PFSK-1 (cell line): ENCODE measurements at regions not wholly inside any gene's neighbourhood (a gene's known extent, or its start where the extent isn't known, plus 50 kb on each side); places are given as distances from the start of the nearest gene placed in this dataset.

Source experiments
- FOXP2 ChIP-seq: optimal IDR thresholded peaks from 2 replicates; pipeline ENCODE3; 2011; ENCODE audit warnings: borderline replicate concordance, control low read depth, inconsistent platforms; ENCODE audit not compliant: insufficient read depth; ENCODE audit errors: extremely low read length, extremely low read depth
- POLR2AphosphoS5 ChIP-seq: IDR thresholded peaks from 2 replicates; pipeline ENCODE4 v1.6.1; 2012; ENCODE audit warnings: low read depth, mild to moderate bottlenecking, control low read depth, low read length, moderate library complexity
- SIN3A ChIP-seq: IDR thresholded peaks from 2 replicates; pipeline ENCODE4 v1.6.1; 2012; ENCODE audit warnings: mild to moderate bottlenecking, low read length, moderate library complexity, borderline replicate concordance; ENCODE audit not compliant: insufficient read depth
- TAF1 ChIP-seq: IDR thresholded peaks from 2 replicates; pipeline ENCODE4 v1.6.1; 2012; ENCODE audit warnings: low read length, control low read depth, borderline replicate concordance; ENCODE audit not compliant: insufficient read depth
- TF ChIP-seq, protein P1 (sequence below), 2 experiments: IDR thresholded peaks; 2 replicates each; pipeline versions ENCODE4 v1.6.1 to v1.8.0; 2011 to 2012; ENCODE audit warnings: low read depth in 2 of 2, low read length in 2 of 2, control low read depth in 1 of 2, inconsistent platforms in 1 of 2, mild to moderate bottlenecking in 1 of 2, moderate library complexity in 1 of 2; ENCODE audit not compliant: insufficient read depth in 1 of 2

DNA sequence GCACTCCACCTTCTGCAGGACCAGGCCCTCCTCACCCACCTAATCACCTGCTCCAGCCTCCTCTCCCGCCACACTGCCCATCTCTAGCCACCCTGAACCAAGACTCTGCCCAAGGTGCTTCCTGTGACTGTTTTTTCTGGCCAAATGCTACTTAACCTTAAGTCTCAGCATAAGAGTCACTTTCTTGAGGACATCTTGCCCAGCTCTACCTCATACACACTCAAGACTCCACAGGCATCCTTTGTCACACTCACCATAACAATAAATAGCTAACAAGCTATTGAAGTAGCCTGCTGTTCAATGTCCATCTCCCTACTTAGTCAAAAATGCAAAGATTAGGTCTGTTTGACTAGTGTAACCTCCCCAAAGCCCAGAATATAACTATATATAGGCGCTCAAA, 455.4 kb upstream of the NFE2L3 start:
- TF ChIP-seq SIN3A (no peak), POLR2AphosphoS5 (no peak), FOXP2 (no peak), TAF1 (no peak)
- TF ChIP-seq, protein P1, sequence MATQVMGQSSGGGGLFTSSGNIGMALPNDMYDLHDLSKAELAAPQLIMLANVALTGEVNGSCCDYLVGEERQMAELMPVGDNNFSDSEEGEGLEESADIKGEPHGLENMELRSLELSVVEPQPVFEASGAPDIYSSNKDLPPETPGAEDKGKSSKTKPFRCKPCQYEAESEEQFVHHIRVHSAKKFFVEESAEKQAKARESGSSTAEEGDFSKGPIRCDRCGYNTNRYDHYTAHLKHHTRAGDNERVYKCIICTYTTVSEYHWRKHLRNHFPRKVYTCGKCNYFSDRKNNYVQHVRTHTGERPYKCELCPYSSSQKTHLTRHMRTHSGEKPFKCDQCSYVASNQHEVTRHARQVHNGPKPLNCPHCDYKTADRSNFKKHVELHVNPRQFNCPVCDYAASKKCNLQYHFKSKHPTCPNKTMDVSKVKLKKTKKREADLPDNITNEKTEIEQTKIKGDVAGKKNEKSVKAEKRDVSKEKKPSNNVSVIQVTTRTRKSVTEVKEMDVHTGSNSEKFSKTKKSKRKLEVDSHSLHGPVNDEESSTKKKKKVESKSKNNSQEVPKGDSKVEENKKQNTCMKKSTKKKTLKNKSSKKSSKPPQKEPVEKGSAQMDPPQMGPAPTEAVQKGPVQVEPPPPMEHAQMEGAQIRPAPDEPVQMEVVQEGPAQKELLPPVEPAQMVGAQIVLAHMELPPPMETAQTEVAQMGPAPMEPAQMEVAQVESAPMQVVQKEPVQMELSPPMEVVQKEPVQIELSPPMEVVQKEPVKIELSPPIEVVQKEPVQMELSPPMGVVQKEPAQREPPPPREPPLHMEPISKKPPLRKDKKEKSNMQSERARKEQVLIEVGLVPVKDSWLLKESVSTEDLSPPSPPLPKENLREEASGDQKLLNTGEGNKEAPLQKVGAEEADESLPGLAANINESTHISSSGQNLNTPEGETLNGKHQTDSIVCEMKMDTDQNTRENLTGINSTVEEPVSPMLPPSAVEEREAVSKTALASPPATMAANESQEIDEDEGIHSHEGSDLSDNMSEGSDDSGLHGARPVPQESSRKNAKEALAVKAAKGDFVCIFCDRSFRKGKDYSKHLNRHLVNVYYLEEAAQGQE (IDR thresholded peaks at IDR 0.05; ENCODE audit: insufficient read depth in 1 of 2, low read depth in 2 of 2, low read length in 2 of 2): no peak

DNA sequence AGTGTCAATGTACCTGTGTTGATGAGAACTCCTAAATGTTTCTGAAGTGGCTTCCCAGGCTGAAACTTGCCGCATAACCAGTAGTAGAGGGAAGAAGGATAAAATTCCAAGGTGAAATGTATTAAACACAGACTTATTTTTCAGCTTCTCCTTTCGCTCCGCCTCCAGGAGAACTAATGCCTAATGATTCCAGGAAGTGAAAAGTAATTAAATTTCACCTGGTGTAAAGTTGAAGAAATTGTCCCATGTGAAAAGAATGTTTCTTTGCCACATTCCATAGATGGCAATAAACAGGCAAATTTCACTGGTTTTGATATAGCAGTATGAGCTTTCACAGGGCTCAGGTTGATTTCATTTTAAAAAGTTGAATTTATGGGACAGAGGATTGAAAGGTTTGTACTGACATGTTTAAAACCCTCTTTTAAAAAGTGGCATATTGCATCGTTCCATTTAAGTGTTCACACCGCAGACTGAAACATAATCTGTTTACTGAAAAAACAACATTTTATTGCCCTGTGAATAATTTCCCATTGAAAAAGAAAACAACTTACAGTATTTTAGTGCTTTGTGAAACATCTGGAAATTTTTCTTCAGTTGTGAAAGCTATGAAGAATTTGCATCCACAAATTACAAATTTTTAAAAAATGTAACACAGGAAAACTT, 453.4 kb upstream of the NFE2L3 start:
- TF ChIP-seq SIN3A: no peak
- TF ChIP-seq POLR2AphosphoS5: no peak
- TF ChIP-seq, protein P1 (IDR thresholded peaks at IDR 0.05; ENCODE audit: insufficient read depth in 1 of 2, low read depth in 2 of 2, low read length in 2 of 2): no peak
- TF ChIP-seq TAF1: no peak
- TF ChIP-seq FOXP2: no peak

DNA sequence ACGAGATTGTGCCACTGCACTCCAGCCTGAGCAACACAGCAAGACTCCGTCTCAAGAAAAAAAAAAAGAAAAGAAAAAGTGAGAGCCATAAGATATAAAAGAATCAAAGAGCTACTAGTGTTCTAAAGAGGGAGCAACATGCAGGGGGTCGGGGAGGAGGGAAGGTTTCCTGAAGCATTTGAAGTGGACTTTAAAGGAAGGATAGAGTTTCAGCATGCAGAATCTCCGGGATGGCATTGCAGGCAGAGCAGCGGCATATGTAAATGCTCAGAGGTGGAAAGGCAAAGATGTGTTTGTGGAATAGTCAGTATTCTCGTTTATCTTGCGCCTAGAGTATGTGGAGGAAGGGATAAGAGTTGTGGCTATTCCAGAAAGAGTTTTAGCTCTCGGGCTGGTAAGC, 447.6 kb upstream of the NFE2L3 start:
- no peak for TF ChIP-seq SIN3A
- TF ChIP-seq POLR2AphosphoS5: no peak
- TF ChIP-seq TAF1: no peak

DNA sequence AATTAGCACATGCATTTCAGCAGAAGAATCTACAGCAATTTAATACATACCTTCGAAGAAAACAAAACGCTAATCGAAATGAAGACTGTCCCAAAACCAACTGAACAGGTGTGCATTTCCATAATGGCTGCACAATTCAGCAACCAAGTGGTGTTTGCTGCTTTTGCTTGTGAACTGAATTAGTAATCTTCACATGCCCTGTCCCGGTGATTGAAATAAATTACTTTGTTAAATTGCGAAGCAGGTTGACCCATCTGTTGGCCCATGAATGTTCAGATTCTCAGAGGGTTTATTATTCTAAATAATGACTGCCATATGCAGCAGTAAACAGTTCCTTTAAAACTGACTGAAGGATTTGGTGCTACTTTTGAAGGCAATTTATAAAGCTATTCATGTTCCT, 445.2 kb upstream of the NFE2L3 start:
- no peak for TF ChIP-seq POLR2AphosphoS5
- TF ChIP-seq SIN3A: no peak
- TF ChIP-seq FOXP2: no peak
- TF ChIP-seq, protein P1 (IDR thresholded peaks at IDR 0.05; ENCODE audit: insufficient read depth in 1 of 2, low read depth in 2 of 2, low read length in 2 of 2): no peak
- TF ChIP-seq TAF1: no peak

DNA sequence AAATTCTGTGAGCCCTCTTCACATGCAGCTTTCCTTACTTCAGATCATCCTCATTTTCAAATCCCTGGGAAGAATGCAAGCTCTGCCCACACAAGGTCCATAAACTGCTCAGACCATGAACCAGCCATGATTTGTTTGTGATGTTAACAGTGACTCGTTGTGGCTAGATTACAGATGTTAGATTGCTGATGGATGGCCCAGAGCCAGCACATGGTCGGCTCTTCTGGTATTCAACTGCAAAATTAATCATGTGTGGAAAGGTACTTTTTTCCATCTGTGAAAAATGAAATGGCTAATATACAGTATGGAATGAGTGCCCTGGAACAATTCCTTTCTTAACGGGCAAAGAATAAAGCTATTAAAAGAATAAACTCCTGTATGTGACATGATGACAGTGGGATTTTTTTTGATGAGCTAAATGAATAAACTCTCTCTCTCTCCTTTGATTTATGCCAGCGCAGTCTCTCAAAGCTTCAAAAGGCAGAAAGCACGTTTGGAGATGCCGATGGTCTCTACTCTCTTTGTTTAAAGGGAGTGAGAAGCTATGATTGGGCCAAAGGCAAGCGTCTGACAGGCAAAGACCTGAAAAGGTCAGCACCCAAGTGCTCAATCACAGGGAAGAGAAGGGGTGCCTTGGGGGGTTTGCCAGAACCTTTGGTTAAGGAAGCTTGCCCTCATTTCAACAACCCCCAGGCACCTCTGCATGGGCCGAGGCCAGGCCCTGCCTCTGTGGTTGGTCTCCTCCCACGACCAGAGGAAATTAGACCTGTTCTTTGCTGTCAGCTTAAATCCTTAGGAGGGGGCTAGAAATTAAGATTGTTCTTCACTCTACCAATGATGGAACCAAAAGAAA, 444.0 kb upstream of the NFE2L3 start:
- no peak for TF ChIP-seq TAF1
- no peak for TF ChIP-seq SIN3A
- no peak for TF ChIP-seq POLR2AphosphoS5
- TF ChIP-seq, protein P1 (IDR thresholded peaks at IDR 0.05; ENCODE audit: insufficient read depth in 1 of 2, low read depth in 2 of 2, low read length in 2 of 2): no peak
- TF ChIP-seq FOXP2: no peak
